ENCODE measurements at regions not wholly inside any gene's neighbourhood (a gene's known extent, or its start where the extent isn't known, plus 50 kb on each side); places are given as distances from the start of the nearest gene placed in this dataset.

- TF ChIP-seq, protein P1, sequence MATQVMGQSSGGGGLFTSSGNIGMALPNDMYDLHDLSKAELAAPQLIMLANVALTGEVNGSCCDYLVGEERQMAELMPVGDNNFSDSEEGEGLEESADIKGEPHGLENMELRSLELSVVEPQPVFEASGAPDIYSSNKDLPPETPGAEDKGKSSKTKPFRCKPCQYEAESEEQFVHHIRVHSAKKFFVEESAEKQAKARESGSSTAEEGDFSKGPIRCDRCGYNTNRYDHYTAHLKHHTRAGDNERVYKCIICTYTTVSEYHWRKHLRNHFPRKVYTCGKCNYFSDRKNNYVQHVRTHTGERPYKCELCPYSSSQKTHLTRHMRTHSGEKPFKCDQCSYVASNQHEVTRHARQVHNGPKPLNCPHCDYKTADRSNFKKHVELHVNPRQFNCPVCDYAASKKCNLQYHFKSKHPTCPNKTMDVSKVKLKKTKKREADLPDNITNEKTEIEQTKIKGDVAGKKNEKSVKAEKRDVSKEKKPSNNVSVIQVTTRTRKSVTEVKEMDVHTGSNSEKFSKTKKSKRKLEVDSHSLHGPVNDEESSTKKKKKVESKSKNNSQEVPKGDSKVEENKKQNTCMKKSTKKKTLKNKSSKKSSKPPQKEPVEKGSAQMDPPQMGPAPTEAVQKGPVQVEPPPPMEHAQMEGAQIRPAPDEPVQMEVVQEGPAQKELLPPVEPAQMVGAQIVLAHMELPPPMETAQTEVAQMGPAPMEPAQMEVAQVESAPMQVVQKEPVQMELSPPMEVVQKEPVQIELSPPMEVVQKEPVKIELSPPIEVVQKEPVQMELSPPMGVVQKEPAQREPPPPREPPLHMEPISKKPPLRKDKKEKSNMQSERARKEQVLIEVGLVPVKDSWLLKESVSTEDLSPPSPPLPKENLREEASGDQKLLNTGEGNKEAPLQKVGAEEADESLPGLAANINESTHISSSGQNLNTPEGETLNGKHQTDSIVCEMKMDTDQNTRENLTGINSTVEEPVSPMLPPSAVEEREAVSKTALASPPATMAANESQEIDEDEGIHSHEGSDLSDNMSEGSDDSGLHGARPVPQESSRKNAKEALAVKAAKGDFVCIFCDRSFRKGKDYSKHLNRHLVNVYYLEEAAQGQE (IDR thresholded peaks at IDR 0.05): no peak
- TF ChIP-seq, protein P2, sequence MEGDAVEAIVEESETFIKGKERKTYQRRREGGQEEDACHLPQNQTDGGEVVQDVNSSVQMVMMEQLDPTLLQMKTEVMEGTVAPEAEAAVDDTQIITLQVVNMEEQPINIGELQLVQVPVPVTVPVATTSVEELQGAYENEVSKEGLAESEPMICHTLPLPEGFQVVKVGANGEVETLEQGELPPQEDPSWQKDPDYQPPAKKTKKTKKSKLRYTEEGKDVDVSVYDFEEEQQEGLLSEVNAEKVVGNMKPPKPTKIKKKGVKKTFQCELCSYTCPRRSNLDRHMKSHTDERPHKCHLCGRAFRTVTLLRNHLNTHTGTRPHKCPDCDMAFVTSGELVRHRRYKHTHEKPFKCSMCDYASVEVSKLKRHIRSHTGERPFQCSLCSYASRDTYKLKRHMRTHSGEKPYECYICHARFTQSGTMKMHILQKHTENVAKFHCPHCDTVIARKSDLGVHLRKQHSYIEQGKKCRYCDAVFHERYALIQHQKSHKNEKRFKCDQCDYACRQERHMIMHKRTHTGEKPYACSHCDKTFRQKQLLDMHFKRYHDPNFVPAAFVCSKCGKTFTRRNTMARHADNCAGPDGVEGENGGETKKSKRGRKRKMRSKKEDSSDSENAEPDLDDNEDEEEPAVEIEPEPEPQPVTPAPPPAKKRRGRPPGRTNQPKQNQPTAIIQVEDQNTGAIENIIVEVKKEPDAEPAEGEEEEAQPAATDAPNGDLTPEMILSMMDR (IDR thresholded peaks at IDR 0.05): no peak
- no peak for TF ChIP-seq KDM5A (IDR thresholded peaks at IDR 0.05)
- no peak for TF ChIP-seq CEBPB (IDR thresholded peaks at IDR 0.05)
- no peak for TF ChIP-seq SMC3 (IDR thresholded peaks at IDR 0.05)
- TF ChIP-seq EHMT2 (IDR thresholded peaks at IDR 0.05; ENCODE audit: low read depth): no peak
- no peak for TF ChIP-seq EP300 (IDR thresholded peaks at IDR 0.05)
- TF ChIP-seq RFX5 (IDR thresholded peaks at IDR 0.05): no peak
- no peak for TF ChIP-seq ESRRA (IDR thresholded peaks at IDR 0.05; ENCODE audit: borderline replicate concordance, low read length)
- TF ChIP-seq, protein P3, sequence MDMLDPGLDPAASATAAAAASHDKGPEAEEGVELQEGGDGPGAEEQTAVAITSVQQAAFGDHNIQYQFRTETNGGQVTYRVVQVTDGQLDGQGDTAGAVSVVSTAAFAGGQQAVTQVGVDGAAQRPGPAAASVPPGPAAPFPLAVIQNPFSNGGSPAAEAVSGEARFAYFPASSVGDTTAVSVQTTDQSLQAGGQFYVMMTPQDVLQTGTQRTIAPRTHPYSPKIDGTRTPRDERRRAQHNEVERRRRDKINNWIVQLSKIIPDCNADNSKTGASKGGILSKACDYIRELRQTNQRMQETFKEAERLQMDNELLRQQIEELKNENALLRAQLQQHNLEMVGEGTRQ (IDR thresholded peaks at IDR 0.05): no peak
- no peak for TF ChIP-seq POLR2A (IDR thresholded peaks at IDR 0.05; ENCODE audit: low read length)
Measured at GRCh38 chr7:113267271-113267670, 148.9 kb upstream of the SMIM30 start.

All from A549 (cell line).